ENCODE measurements at regions not wholly inside any gene's neighbourhood (a gene's known extent, or its start where the extent isn't known, plus 50 kb on each side); places are given as distances from the start of the nearest gene placed in this dataset.

- intact Hi-C loops (cut with micrococcal nuclease; ENCODE audit: unreplicated experiment): no loop called here
- POLR2A ChIA-PET: no interaction called here
- no peak for TF ChIP-seq TCF7L2 (IDR thresholded peaks at IDR 0.05; ENCODE audit: low read depth, low read length)
- TF ChIP-seq CTCF (IDR thresholded peaks at IDR 0.05): no peak
- no peak for TF ChIP-seq REST (IDR thresholded peaks at IDR 0.05; ENCODE audit: insufficient read depth in 1 of 2, low read depth in 2 of 2, low read length in 1 of 2)
- TF ChIP-seq POLR2AphosphoS5 (IDR thresholded peaks at IDR 0.05; ENCODE audit: low read depth, low read length): no peak
- TF ChIP-seq SIN3A (IDR thresholded peaks at IDR 0.05; ENCODE audit: borderline replicate concordance, insufficient read depth, low read depth, low read length): no peak
- no peak for ATAC-seq
- Histone ChIP-seq H3K36me3 (ENCODE audit: control insufficient read depth, insufficient read depth, low read length) (no peaks in the 10 kb centered on the region), H3K9me3 (ENCODE audit: control insufficient read depth, insufficient read depth, low read depth, low read length) (no peaks in the 10 kb centered on the region), H3K27me3 (ENCODE audit: control insufficient read depth, insufficient read depth, low read length) (no peaks in the 10 kb centered on the region), H3K27ac (ENCODE audit: low read length) (no peak overlapping the region), H3K4me3 (ENCODE audit: low read depth in 2 of 2, low read length in 2 of 2) (no peak overlapping the region), H3K4me1 (ENCODE audit: control insufficient read depth, insufficient read depth, low read length) (no peaks in the 10 kb centered on the region)
- DNase-seq (ENCODE audit: low read depth, low spot score): no peak
- CTCF ChIA-PET: no interaction called here
- in situ Hi-C loops (cut with HindIII; ENCODE audit: low pct_unique_long_range_greater_than_20kb, low sequenced_read_pairs): no loop called here
- no TSS peak for BruUV-seq (replicated peaks)
These were observed 156.8 kb upstream of the RADX start for GRCh38 chrX:106454991-106455390.

GRCh38 chrX:106457802-106458201 is 154.0 kb upstream of the RADX start:
- TF ChIP-seq SIN3A (IDR thresholded peaks at IDR 0.05; ENCODE audit: borderline replicate concordance, insufficient read depth, low read depth, low read length): no peak
- no peak for TF ChIP-seq TCF7L2 (IDR thresholded peaks at IDR 0.05; ENCODE audit: low read depth, low read length)
- no peak for TF ChIP-seq POLR2AphosphoS5 (IDR thresholded peaks at IDR 0.05; ENCODE audit: low read depth, low read length)
- no peak for TF ChIP-seq REST (IDR thresholded peaks at IDR 0.05; ENCODE audit: insufficient read depth in 1 of 2, low read depth in 2 of 2, low read length in 1 of 2)
- no peak for TF ChIP-seq CTCF (IDR thresholded peaks at IDR 0.05)
- Histone ChIP-seq H3K9me3 (ENCODE audit: control insufficient read depth, insufficient read depth, low read depth, low read length) (no peaks in the 10 kb centered on the region), H3K4me1 (ENCODE audit: control insufficient read depth, insufficient read depth, low read length) (no peaks in the 10 kb centered on the region), H3K27ac (ENCODE audit: low read length) (no peak overlapping the region), H3K27me3 (ENCODE audit: control insufficient read depth, insufficient read depth, low read length) (no peaks in the 10 kb centered on the region), H3K36me3 (ENCODE audit: control insufficient read depth, insufficient read depth, low read length) (no peaks in the 10 kb centered on the region), H3K4me3 (ENCODE audit: low read depth in 2 of 2, low read length in 2 of 2) (no peak overlapping the region)
- in situ Hi-C loops (cut with HindIII; ENCODE audit: low pct_unique_long_range_greater_than_20kb, low sequenced_read_pairs) (no loop called here), intact Hi-C loops (cut with micrococcal nuclease; ENCODE audit: unreplicated experiment) (no loop called here)
- ATAC-seq (no peak), DNase-seq (ENCODE audit: low read depth, low spot score) (no peak)
- POLR2A ChIA-PET: no interaction called here
- BruUV-seq (replicated peaks): no TSS peak
- CTCF ChIA-PET: no interaction called here
